MM.1S (cell line): ENCODE measurements at regions not wholly inside any gene's neighbourhood (a gene's known extent, or its start where the extent isn't known, plus 50 kb on each side); places are given as distances from the start of the nearest gene placed in this dataset.

Experiments
- DNase-seq: peaks from one replicate; pipeline ENCODE4 v3.0.0-alpha.2; 2015
- H2AFZ ChIP-seq: fragments of 300-600 bp; sonication (generic); 2 replicates; pipeline ENCODE4 v1.6.0; 2016; ENCODE audit warnings: antibody characterized with exemption, low read length
- H3F3A ChIP-seq: fragments of 300-600 bp; sonication (generic); 2 replicates; pipeline ENCODE4 v1.6.1; 2016; ENCODE audit warnings: mild to moderate bottlenecking, antibody characterized with exemption, low read length, moderate library complexity, mixed read lengths; ENCODE audit not compliant: insufficient read depth
- H3K27ac ChIP-seq: fragments of 300-600 bp; sonication (generic); 2 replicates; pipeline ENCODE4 v1.5.1; 2016; ENCODE audit warnings: mild to moderate bottlenecking, low read length
- H3K27me3 ChIP-seq: fragments of 300-600 bp; sonication (generic); replicated peaks from 2 replicates; pipeline ENCODE4 v1.6.0; 2016; ENCODE audit warnings: low read length; ENCODE audit not compliant: insufficient read depth
- H3K36me3 ChIP-seq: fragments of 300-600 bp; sonication (generic); replicated peaks from 2 replicates; pipeline ENCODE4 v1.6.1; 2016; ENCODE audit warnings: mild to moderate bottlenecking, low read length, mixed read lengths; ENCODE audit not compliant: insufficient read depth
- H3K4me1 ChIP-seq: fragments of 300-600 bp; sonication (generic); 2 replicates; pipeline ENCODE4 v1.6.1; 2016; ENCODE audit warnings: low read length, mixed read lengths
- H3K4me2 ChIP-seq: fragments of 300-600 bp; sonication (generic); 2 replicates; pipeline ENCODE4 v1.6.0; 2016; ENCODE audit warnings: low read depth, low read length
- H3K4me3 ChIP-seq: fragments of 300-600 bp; sonication (generic); 2 replicates; pipeline ENCODE4 v1.5.1; 2016; ENCODE audit warnings: low read length, mixed read lengths
- H3K79me2 ChIP-seq: fragments of 300-600 bp; sonication (generic); 2 replicates; pipeline ENCODE4 v1.6.1; 2016; ENCODE audit warnings: mixed run types, low read length, mixed read lengths
- H3K9ac ChIP-seq: fragments of 300-600 bp; sonication (generic); 2 replicates; pipeline ENCODE4 v1.6.1; 2016; ENCODE audit warnings: low read length, mixed read lengths
- H3K9me2 ChIP-seq: fragments of 300-600 bp; sonication (generic); replicated peaks from 2 replicates; pipeline ENCODE4 v1.6.1; 2016; ENCODE audit warnings: mild to moderate bottlenecking, low read length, mixed read lengths; ENCODE audit not compliant: insufficient read depth
- H3K9me3 ChIP-seq: fragments of 300-600 bp; sonication (generic); replicated peaks from 2 replicates; pipeline ENCODE4 v1.6.1; 2016; ENCODE audit warnings: mild to moderate bottlenecking, low read length, mixed read lengths; ENCODE audit not compliant: insufficient read depth
- H4K20me1 ChIP-seq: fragments of 300-600 bp; sonication (generic); 2 replicates; pipeline ENCODE4 v1.6.1; 2016; ENCODE audit warnings: mild to moderate bottlenecking, low read length, moderate library complexity, mixed read lengths; ENCODE audit not compliant: insufficient read depth
- CTCF ChIP-seq: fragments of 300-600 bp; sonication (generic); IDR thresholded peaks from 2 replicates; pipeline ENCODE4 v1.5.1; 2016; ENCODE audit warnings: antibody characterized with exemption, low read length, mixed read lengths
- EZH2 ChIP-seq: fragments of 300-600 bp; sonication (generic); optimal IDR thresholded peaks from 2 replicates; pipeline ENCODE3; 2017; ENCODE audit warnings: low read depth, mild to moderate bottlenecking, antibody characterized with exemption, low read length, mixed read lengths
- EZH2phosphoT487 ChIP-seq: fragments of 300-600 bp; sonication (generic); IDR thresholded peaks from 2 replicates; pipeline ENCODE4 v1.6.1; 2018; ENCODE audit warnings: antibody characterized with exemption, low read length

- H3K27ac ChIP-seq, result no peak overlapping the region
- no peaks in the 10 kb centered on the region for H3K9me3 ChIP-seq
- peaks cover 1% of the 10 kb centered on the region; the same call in 1 of the 2 replicates for H3K4me1 ChIP-seq
- H3K9ac ChIP-seq, result no peak overlapping the region
- H3F3A ChIP-seq, result no peaks in the 10 kb centered on the region
- H3K9me2 ChIP-seq, result no peaks in the 10 kb centered on the region
- TF ChIP-seq EZH2 (no peak), EZH2phosphoT487 (no peak), CTCF (no peak)
- no peaks in the 10 kb centered on the region for H3K79me2 ChIP-seq
- no peak overlapping the region for H3K4me2 ChIP-seq
- no peak for DNase-seq
- H2AFZ ChIP-seq, result no peak overlapping the region
- no peaks in the 10 kb centered on the region for H3K36me3 ChIP-seq
- H3K27me3 ChIP-seq, result no peaks in the 10 kb centered on the region
- no peak overlapping the region for H3K4me3 ChIP-seq
- no peaks in the 10 kb centered on the region for H4K20me1 ChIP-seq
Observed at GRCh38 chr17:34511265-34511664, 68.1 kb upstream of the TMEM132E start.

GRCh38 chr17:34504814-34505484 lies 74.4 kb upstream of the TMEM132E start:
- no peak for TF ChIP-seq CTCF
- TF ChIP-seq EZH2phosphoT487, result no peak
- TF ChIP-seq EZH2, result no peak
- H3K27me3 ChIP-seq, result no peaks in the 10 kb centered on the region; the same call in 1 of the 2 replicates
- no peaks in the 10 kb centered on the region for H3K79me2 ChIP-seq
- H3K4me2 ChIP-seq, result peak overlapping the region; percentile 44
- no peaks in the 10 kb centered on the region for H3K9me2 ChIP-seq
- DNase-seq, result peak; percentile 65
- H3K9ac ChIP-seq, result no peak overlapping the region
- no peak overlapping the region for H3K4me3 ChIP-seq
- H3K4me1 ChIP-seq, result peaks cover 35% of the 10 kb centered on the region
- peaks cover 20% of the 10 kb centered on the region for H3F3A ChIP-seq
- H3K36me3 ChIP-seq, result no peaks in the 10 kb centered on the region
- H4K20me1 ChIP-seq, result no peaks in the 10 kb centered on the region
- H3K9me3 ChIP-seq, result no peaks in the 10 kb centered on the region
- peak overlapping the region; percentile 58; the same call in 1 of the 2 replicates for H3K27ac ChIP-seq
- no peak overlapping the region for H2AFZ ChIP-seq

DNA sequence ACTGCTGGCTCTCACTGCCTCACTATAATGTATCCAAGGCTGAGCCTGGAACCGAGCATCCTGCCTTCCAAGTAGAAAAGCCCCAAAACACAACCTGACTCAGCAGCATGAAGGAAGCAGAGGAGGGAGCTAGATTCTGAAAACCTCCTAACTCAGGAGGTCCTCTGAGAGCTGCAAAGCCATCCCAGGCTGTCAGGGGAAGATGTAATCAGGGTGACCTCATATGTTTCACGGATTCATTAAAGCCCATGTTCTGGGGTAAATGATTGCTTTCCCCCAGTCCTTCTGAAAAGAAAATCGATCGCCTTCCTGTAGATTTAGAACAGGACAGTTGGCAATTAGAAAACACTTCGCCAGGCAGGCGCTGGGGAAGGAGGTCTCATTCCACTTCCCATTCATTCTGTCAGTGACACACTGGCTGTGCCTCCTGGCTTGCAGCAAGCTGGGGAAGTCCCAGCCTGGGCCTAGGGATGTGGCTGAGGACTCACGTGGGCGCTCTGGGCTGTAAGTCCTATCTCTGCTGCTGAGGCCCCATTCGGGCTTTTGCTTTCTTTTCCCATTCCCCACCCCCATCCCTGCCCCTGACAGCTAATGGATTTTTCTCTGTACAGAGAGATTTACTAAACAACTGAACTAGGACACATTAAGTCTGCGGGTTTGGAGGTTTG lies 75.7 kb upstream of the TMEM132E start:
- Histone ChIP-seq H3K27ac (peak overlapping the region; percentile 58; the same call in 1 of the 2 replicates), H3K27me3 (no peaks in the 10 kb centered on the region; the same call in 1 of the 2 replicates), H3K36me3 (no peaks in the 10 kb centered on the region), H3K9me2 (no peaks in the 10 kb centered on the region), H4K20me1 (no peaks in the 10 kb centered on the region), H3F3A (peaks cover 20% of the 10 kb centered on the region), H3K9me3 (no peaks in the 10 kb centered on the region), H3K79me2 (no peaks in the 10 kb centered on the region), H3K4me3 (no peak overlapping the region), H3K4me2 (peak overlapping the region; percentile 44), H2AFZ (no peak overlapping the region), H3K9ac (0 out of 2 replicates have a peak overlapping the region, but pooled peaks have one; percentile 1), H3K4me1 (peaks cover 35% of the 10 kb centered on the region)
- peak; percentile 73 for DNase-seq
- no peak for TF ChIP-seq EZH2
- no peak for TF ChIP-seq CTCF
- TF ChIP-seq EZH2phosphoT487, result no peak
